ENCODE measurements at regions not wholly inside any gene's neighbourhood (a gene's known extent, or its start where the extent isn't known, plus 50 kb on each side); places are given as distances from the start of the nearest gene placed in this dataset.

- DNase-seq (no peak), ATAC-seq (no peak)
- intact Hi-C loops (cut with DNase I), result no loop called here
- TF ChIP-seq CTCF (IDR thresholded peaks at IDR 0.05), result no peak
- Histone ChIP-seq H3K9me3 (no peaks in the 10 kb centered on the region), H3K27ac (no peak overlapping the region), H3K36me3 (no peaks in the 10 kb centered on the region), H3K4me1 (no peaks in the 10 kb centered on the region), H3K4me3 (no peak overlapping the region), H3K27me3 (ENCODE audit: low read depth) (no peaks in the 10 kb centered on the region)
Measured at GRCh38 chr7:156131881-156132280, 319.6 kb upstream of the SHH start.

GRCh38 chr7:156129522-156129921 is 317.3 kb upstream of the SHH start:
- ATAC-seq (no peak), DNase-seq (no peak)
- no peaks in the 10 kb centered on the region for H3K36me3 ChIP-seq
- no peak overlapping the region for H3K27ac ChIP-seq
- H3K9me3 ChIP-seq, result no peaks in the 10 kb centered on the region
- H3K27me3 ChIP-seq (ENCODE audit: low read depth), result no peaks in the 10 kb centered on the region
- no peak for TF ChIP-seq CTCF (IDR thresholded peaks at IDR 0.05)
- no peaks in the 10 kb centered on the region for H3K4me1 ChIP-seq
- no peak overlapping the region for H3K4me3 ChIP-seq
- intact Hi-C loops (cut with DNase I), result no loop called here

- Histone ChIP-seq H3K9me3 (no peaks in the 10 kb centered on the region), H3K27ac (no peak overlapping the region), H3K4me3 (no peak overlapping the region), H3K27me3 (ENCODE audit: low read depth) (no peaks in the 10 kb centered on the region), H3K4me1 (no peaks in the 10 kb centered on the region), H3K36me3 (no peaks in the 10 kb centered on the region)
- no peak for DNase-seq
- TF ChIP-seq CTCF (IDR thresholded peaks at IDR 0.05), result no peak
- intact Hi-C loops (cut with DNase I), result no loop called here
- no peak for ATAC-seq
Measured at GRCh38 chr7:156128496-156128895, 316.2 kb upstream of the SHH start.

GRCh38 chr7:156127166-156128134 is 315.2 kb upstream of the SHH start:
- H3K27me3 ChIP-seq (ENCODE audit: low read depth), result no peaks in the 10 kb centered on the region
- no peak for ATAC-seq
- H3K27ac ChIP-seq, result no peak overlapping the region
- no peaks in the 10 kb centered on the region for H3K36me3 ChIP-seq
- H3K9me3 ChIP-seq, result no peaks in the 10 kb centered on the region
- H3K4me3 ChIP-seq, result no peak overlapping the region
- DNase-seq, result no peak
- intact Hi-C loops (cut with DNase I), result no loop called here
- no peak for TF ChIP-seq CTCF (IDR thresholded peaks at IDR 0.05)
- no peaks in the 10 kb centered on the region for H3K4me1 ChIP-seq

GRCh38 chr7:156125841-156126730 is 313.8 kb upstream of the SHH start:
- Histone ChIP-seq H3K27ac (no peak overlapping the region), H3K4me3 (no peak overlapping the region), H3K36me3 (no peaks in the 10 kb centered on the region), H3K4me1 (no peaks in the 10 kb centered on the region), H3K27me3 (ENCODE audit: low read depth) (no peaks in the 10 kb centered on the region), H3K9me3 (no peaks in the 10 kb centered on the region)
- ATAC-seq, result no peak
- DNase-seq, result no peak
- intact Hi-C loops (cut with DNase I), result no loop called here
- no peak for TF ChIP-seq CTCF (IDR thresholded peaks at IDR 0.05)

Data from lower lobe of right lung (tissue), 2 donors.